ENCODE measurements at regions not wholly inside any gene's neighbourhood (a gene's known extent, or its start where the extent isn't known, plus 50 kb on each side); places are given as distances from the start of the nearest gene placed in this dataset.

- no peaks in the 10 kb centered on the region for H3K27me3 ChIP-seq (ENCODE audit: insufficient read depth, poor library complexity, severe bottlenecking)
- no peak overlapping the region for H3K27ac ChIP-seq (replicated peaks)
- H3K4me3 ChIP-seq (replicated peaks; ENCODE audit: insufficient read depth, low read length): no peak overlapping the region
- TF ChIP-seq SPI1 (IDR thresholded peaks at IDR 0.05; ENCODE audit: borderline replicate concordance, low read depth) (no peak), GABPA (IDR thresholded peaks at IDR 0.05; ENCODE audit: low read depth) (no peak), POLR2AphosphoS5 (IDR thresholded peaks at IDR 0.05; ENCODE audit: low read depth) (no peak), REST (IDR thresholded peaks at IDR 0.05; ENCODE audit: insufficient replicate concordance, low read depth) (no peak), CTCF (IDR thresholded peaks at IDR 0.05; ENCODE audit: insufficient read depth, low read length) (no peak)
- no peak for DNase-seq (ENCODE audit: low read depth in 1 of 2, low spot score in 1 of 2)
Observed at GRCh38 chr7:155881471-155882350, 69.4 kb upstream of the SHH start.

- Histone ChIP-seq H3K27me3 (ENCODE audit: insufficient read depth, poor library complexity, severe bottlenecking) (no peaks in the 10 kb centered on the region), H3K4me3 (replicated peaks; ENCODE audit: insufficient read depth, low read length) (no peak overlapping the region), H3K27ac (replicated peaks) (no peak overlapping the region)
- TF ChIP-seq SPI1 (IDR thresholded peaks at IDR 0.05; ENCODE audit: borderline replicate concordance, low read depth) (no peak), CTCF (IDR thresholded peaks at IDR 0.05; ENCODE audit: insufficient read depth, low read length) (no peak), GABPA (IDR thresholded peaks at IDR 0.05; ENCODE audit: low read depth) (no peak), REST (IDR thresholded peaks at IDR 0.05; ENCODE audit: insufficient replicate concordance, low read depth) (no peak), POLR2AphosphoS5 (IDR thresholded peaks at IDR 0.05; ENCODE audit: low read depth) (no peak)
- no peak for DNase-seq (ENCODE audit: low read depth in 1 of 2, low spot score in 1 of 2)
Observed at GRCh38 chr7:155880721-155881120, 68.5 kb upstream of the SHH start.

GRCh38 chr7:155879592-155879991 lies 67.3 kb upstream of the SHH start:
- DNase-seq (ENCODE audit: low read depth in 1 of 2, low spot score in 1 of 2): no peak
- Histone ChIP-seq H3K27me3 (ENCODE audit: insufficient read depth, poor library complexity, severe bottlenecking) (no peaks in the 10 kb centered on the region), H3K4me3 (replicated peaks; ENCODE audit: insufficient read depth, low read length) (no peak overlapping the region), H3K27ac (replicated peaks) (no peak overlapping the region)
- no peak for TF ChIP-seq REST (IDR thresholded peaks at IDR 0.05; ENCODE audit: insufficient replicate concordance, low read depth)
- no peak for TF ChIP-seq CTCF (IDR thresholded peaks at IDR 0.05; ENCODE audit: insufficient read depth, low read length)
- TF ChIP-seq GABPA (IDR thresholded peaks at IDR 0.05; ENCODE audit: low read depth): no peak
- TF ChIP-seq SPI1 (IDR thresholded peaks at IDR 0.05; ENCODE audit: borderline replicate concordance, low read depth): no peak
- no peak for TF ChIP-seq POLR2AphosphoS5 (IDR thresholded peaks at IDR 0.05; ENCODE audit: low read depth)
